GM21515 (cell line): ENCODE measurements at regions not wholly inside any gene's neighbourhood (a gene's known extent, or its start where the extent isn't known, plus 50 kb on each side); places are given as distances from the start of the nearest gene placed in this dataset.
A peak's percentile ranks its signal among the peaks of the same experiment; 100 is the strongest.

Experiments used
- ATAC-seq: cut with Tn5 transposase; IDR thresholded peaks from one replicate; pipeline ENCODE4 v1.9.1; 2021; ENCODE audit not compliant: unreplicated experiment

DNA sequence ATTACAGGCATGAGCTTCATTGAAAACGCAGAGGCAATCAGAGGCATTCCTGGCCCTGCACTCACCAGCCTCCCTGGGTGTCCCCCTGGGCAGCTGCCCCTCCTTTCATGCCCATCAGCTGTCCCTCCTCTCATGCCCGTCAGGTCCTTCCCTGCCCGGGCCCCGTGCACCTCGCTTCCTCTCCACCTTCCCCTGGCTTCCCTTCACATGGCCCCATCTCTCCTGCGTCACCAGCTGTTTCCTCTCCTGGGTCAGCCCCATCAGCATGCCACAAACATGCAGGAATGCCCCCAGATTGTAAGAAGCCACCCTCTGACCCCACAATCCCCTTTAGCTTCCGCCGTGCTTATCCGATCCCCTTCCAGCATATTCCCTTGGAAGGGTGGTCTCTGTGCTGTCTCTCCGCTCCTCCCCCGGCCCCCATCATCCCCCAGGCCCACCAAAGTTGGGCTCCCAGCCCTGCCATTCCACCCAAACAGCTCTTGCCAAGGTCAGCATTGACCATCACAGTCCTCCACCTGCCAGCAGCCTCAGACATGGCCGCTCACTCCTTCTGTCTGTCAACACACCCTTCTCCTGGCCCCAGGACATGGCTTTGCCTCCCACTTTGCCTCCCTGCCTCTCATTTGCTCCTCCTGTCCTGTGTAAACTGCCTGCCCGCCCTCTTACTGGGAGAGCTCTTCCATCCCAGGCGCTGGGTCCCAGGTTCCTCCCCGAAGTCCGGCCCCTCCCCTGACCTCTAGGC is 98.6 kb upstream of the IER5L start:
- ATAC-seq = no peak

DNA sequence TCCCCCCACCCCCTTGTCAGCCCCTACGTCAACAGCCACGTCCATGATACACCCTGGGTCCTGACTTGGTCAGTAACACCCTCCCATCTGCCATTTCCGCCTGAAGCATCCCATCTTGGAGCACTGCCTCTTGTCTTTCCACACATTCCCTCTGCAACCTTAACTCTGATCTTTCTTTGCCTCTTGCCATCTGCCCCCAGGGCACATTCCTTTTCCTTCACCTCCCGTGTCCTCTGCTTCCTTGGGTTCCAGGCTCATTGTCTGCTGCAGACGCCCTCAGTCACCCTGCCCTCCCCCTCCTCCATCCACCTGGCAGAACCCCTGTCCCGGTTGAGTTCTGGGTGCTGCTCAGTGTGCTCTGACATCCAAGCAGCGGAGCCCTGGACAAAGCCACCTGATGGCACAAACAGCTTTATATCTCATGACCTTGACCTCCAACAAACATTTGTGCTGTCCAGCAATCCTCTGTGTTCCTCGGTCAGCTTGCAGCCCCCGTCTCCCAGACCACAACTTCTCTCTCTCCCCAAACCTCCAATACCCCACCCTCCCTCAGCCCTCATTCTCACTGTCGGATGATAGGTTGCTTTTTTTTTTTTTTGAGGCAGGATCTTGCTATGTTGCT is 97.7 kb upstream of the IER5L start:
- ATAC-seq = no peak

DNA sequence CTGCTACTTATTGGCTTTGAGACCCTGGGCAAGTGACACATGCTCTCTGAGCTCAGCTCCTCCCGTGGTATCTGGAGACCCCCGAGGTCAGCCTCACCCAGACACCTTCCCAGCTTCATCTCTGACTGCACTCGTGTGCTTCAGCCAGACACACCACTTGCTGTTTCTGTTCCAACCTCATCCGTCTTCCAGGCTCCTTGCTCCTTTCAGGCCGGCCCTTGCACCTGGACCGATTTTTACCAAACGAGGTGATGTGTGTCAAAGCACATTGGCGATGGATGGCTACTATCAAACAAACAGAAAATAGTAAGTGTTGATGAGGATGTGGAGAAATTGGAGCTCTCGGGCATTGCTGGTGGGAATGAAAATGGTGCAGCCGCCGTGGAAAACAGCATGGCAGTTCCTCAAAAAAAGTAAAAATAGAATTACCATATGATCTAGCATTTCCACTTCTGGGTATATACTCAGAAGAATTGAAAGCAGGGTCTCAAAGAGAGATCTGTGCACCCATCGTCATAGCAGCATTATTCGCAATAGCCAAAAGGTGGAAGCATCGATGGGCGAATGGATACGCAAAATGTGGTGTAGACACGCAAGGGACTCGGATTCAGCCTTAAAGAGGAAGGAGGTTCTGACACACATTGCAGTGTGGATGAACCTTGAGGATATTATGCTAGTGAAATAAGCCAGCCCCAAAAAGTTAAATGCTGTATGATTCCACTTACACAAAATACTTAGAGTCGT is 96.1 kb upstream of the IER5L start:
- no peak for ATAC-seq

GRCh38 chr9:129273136-129273895 is 95.3 kb upstream of the IER5L start:
- no peak for ATAC-seq

- ATAC-seq = no peak
Observed at GRCh38 chr9:129272348-129273025, 94.4 kb upstream of the IER5L start.

DNA sequence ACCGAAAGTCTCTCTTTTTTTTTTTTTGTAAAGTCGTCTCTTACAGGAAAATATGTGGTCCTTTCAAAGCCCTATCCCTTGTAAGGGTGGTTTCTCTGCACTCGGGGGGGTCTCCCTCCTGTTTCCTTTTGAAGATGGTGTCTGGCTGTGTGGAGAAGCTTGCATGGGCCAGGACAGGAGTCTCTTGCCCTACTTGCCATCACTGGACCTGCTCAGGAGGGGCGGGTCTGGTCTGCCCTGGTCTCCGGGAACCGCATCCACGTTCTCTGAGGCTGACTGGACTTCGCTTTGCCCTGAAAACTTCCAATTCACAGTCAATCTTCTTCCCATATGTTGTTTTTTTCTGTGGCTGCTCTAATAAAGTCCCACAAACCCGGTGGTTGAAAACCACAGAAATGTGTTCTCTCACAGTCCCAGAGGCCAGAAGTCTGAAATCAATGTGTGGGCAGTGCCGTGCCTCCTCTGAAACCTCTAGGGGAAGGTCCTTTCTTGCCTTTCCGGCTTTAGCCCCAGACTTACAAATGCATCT is 92.9 kb upstream of the IER5L start:
- no peak for ATAC-seq

DNA sequence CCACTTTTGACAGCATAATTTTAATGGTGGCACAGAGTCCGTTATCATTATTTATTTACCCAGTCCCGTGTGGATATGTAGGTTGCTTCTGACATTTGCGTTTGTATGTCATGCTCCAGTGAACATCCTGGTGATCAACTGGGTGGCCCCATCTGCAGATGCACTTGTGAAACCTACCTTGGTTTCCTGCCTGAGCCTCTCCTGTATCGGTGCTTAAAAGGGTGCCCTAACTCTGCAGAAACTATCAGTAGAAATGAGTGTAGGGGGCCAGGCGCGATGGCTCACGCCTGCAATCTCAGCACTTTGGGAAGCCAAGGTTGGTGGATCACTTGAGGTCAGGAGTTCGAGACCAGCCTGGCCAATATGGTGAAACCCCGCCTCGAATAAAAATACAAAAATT is 92.1 kb upstream of the IER5L start:
- ATAC-seq = peak; percentile 76

- ATAC-seq = no peak
Observed at GRCh38 chr9:129267141-129267540, 89.1 kb upstream of the IER5L start.

DNA sequence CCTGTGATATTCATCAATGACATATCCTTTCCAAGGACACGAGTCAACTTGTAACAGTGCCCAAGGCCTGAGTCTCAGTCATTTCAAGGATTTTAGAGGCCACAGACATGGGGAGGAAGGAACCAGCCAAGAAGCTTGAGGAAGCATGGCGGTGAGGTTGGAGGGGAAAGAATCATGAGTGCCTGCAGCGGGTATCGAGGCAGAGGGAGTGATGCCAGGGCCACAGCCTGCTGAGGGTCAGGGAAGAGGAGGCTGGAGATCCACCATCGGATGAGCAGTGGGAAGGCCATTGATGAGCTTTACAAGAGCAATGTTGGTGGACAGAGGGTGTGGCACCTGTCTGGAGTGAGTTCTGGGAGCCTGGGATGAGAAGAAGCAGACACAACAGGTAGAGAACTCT is 88.5 kb upstream of the IER5L start:
- no peak for ATAC-seq

GRCh38 chr9:129264388-129264787 is 86.3 kb upstream of the IER5L start:
- ATAC-seq = no peak

- ATAC-seq = no peak
Observed at GRCh38 chr9:129263836-129264235, 85.8 kb upstream of the IER5L start.

GRCh38 chr9:129262261-129262660 is 84.2 kb upstream of the IER5L start:
- no peak for ATAC-seq

- no peak for ATAC-seq
Observed at GRCh38 chr9:129259375-129259774, 81.3 kb upstream of the IER5L start.

GRCh38 chr9:129258823-129259301 is 80.8 kb upstream of the IER5L start:
- ATAC-seq = no peak

- ATAC-seq = no peak
Observed at GRCh38 chr9:129258124-129258822, 80.2 kb upstream of the IER5L start.

DNA sequence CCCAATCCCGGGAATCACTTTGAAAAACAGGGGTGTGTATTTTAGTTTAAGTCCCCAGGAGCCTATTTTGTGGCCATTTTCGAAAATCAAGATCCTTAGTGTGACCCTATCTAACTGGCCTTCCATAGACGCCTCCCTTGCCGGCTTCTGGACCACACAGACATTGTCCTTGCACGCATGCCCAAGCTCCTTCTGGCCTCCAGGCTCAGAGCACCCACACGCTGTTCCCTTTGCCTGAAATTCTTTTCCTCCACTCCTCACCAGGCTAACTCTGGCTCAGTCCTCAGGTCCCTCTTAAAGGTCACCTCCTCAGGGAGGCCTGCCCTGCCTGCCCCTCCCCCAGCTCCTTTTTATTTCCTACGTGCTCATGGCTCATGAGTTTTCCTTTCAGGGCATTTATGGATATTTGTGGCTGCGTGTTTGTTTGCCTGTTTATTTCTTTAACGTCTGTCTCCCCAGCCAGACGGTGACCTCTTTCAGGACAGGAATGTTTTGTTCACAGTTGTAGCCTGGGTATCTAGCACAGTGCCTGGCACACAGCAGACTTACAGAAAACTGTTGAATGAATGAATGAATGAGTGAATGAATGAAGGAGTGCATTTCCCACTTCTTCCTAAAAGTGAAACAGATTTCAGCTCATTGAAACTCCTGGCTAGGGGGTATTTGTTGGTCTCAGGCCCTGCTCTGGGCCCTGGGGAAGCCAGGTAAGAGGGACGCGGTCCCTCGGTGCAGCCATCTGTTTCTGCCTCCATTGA is 79.1 kb upstream of the IER5L start:
- ATAC-seq = no peak

DNA sequence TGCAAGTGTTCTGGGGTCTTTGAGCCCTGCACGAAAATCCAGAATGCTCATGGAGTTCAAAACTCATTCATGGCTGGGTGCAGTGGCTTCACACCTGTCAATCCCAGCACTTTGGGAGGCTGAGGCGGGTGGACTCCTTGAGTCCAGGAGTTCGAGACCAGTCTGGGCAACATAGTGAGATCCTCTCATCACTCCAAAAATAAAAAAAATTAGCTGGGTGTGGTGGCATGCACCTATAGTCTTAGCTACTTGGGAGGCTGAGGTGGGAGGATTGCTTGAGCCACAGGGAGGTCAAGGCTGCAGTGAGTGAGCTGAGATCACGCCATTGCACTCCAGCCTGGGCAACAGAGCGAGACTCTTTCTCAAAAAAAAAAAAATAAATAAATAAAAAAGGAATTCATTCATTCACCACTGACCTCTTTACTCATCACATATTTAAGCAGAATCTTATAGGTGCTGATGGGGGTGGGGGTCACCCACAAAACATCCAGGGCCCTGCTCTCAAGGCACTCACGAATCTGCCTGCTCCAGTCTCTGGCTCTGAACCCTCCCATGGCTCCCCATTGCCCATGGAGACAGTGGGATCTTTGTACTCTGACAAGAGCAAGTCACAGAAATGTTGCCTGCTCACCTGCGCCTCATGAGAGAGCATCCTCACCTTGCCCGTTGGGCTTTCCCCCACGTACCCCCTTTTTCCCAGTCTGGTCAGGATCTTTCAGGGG is 76.7 kb upstream of the IER5L start:
- ATAC-seq = no peak

DNA sequence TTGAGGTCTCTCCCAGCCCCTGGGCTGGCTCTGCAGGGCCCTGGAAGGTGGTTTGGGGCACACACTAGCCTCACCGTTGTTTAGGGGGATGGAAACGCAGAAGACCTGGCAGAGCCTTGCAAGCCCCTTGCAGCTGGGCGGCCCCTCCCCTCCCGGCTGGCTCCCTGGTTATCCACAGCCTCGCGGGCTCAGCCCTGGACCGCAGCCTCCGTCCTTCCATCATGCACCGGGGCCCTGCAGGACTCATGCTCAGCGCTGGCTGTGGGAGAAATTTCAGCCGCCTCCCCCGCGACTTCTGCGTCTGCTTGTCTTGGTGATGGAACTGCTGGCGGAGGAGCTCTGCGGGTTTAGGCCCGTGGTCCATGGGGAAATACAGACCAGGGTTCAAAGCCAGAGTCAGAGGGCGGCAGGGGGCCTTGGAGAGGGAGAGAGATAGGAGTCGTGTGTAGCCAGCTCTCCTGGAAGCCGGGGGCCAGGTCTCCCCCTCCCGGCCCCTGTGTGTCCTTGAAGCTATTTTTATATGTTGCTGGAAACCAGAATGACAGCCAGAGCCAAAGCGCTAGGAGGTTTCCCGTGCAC is 75.8 kb upstream of the IER5L start:
- ATAC-seq = no peak
